ENCODE measurements at regions not wholly inside any gene's neighbourhood (a gene's known extent, or its start where the extent isn't known, plus 50 kb on each side); places are given as distances from the start of the nearest gene placed in this dataset.

- TF ChIP-seq, protein P1, sequence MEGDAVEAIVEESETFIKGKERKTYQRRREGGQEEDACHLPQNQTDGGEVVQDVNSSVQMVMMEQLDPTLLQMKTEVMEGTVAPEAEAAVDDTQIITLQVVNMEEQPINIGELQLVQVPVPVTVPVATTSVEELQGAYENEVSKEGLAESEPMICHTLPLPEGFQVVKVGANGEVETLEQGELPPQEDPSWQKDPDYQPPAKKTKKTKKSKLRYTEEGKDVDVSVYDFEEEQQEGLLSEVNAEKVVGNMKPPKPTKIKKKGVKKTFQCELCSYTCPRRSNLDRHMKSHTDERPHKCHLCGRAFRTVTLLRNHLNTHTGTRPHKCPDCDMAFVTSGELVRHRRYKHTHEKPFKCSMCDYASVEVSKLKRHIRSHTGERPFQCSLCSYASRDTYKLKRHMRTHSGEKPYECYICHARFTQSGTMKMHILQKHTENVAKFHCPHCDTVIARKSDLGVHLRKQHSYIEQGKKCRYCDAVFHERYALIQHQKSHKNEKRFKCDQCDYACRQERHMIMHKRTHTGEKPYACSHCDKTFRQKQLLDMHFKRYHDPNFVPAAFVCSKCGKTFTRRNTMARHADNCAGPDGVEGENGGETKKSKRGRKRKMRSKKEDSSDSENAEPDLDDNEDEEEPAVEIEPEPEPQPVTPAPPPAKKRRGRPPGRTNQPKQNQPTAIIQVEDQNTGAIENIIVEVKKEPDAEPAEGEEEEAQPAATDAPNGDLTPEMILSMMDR (IDR thresholded peaks at IDR 0.05) = no peak
- TF ChIP-seq POLR2AphosphoS5 (IDR thresholded peaks at IDR 0.05; ENCODE audit: insufficient read depth in 1 of 2, low read depth in 1 of 2) (no peak), POLR2A (IDR thresholded peaks at IDR 0.05) (no peak)
Observed at GRCh38 chr5:31023105-31023504, 170.4 kb upstream of the CDH6 start.
